ENCODE measurements at regions not wholly inside any gene's neighbourhood (a gene's known extent, or its start where the extent isn't known, plus 50 kb on each side); places are given as distances from the start of the nearest gene placed in this dataset.
A peak's percentile ranks its signal among the peaks of the same experiment; 100 is the strongest.

DNA sequence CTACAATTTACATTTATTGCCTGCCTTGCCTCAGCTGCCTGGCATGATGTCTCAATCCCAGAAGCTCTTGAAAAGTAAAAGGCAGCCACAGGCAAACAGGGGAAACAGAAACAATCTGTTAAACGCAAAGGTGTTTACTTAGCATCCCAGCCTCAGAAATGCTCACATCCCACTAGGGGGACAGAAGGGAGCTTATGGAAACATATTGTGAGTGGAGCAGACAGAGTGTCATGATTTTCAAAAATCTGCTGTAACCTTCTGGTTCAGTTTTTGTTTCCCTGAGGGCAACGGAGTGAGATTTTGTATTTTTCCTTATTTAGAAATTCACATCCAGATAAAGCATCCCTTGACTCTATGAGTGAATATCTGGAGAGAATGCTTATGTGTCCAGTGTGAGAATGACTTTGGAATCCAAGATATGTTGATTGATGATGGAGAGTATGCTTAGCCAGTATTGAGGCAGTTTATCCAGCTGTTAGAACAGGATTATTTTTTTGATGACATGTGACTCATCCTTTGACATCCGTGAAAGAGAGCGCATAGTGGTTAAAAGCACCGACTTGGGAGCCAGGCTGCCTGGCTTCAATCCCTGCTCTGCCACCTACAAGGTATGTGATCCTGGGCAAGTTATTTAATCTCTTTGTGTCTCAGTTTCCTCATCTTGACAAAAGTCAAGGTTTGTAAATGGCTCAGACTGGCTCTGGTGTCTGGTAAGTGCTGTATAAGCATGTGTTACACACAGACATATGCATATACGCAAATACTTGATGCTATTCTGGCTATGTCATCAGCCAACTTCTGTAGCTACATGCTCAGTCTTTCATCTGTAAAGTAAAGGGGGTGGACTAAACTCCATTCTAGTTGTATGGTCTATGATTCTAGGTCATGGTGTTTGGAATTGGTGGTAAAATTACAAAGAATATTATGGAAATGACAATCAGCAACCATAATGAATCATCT is 381.2 kb downstream of the RAPGEF2 start:
- Histone ChIP-seq H3K14ac (ENCODE audit: insufficient read length) (no peak overlapping the region), H3K27me3 (replicated peaks in 1 of 4; ENCODE audit: control insufficient read depth in 3 of 4, extremely low read depth in 1 of 4, insufficient read depth in 3 of 4, low read length in 3 of 4) (no peaks in the 10 kb centered on the region), H4K91ac (replicated peaks; ENCODE audit: insufficient read length, low read length) (no peak overlapping the region), H2BK20ac (ENCODE audit: low read length) (no peak overlapping the region), H3K4me2 (ENCODE audit: insufficient read depth in 1 of 2, low read depth in 2 of 2, low read length in 2 of 2) (no peak overlapping the region), H2BK12ac (ENCODE audit: low read depth, low read length) (0 out of 2 replicates have a peak overlapping the region, but pooled peaks have one; percentile 6), H3K79me1 (ENCODE audit: low read depth, low read length) (no peaks in the 10 kb centered on the region), H4K5ac (ENCODE audit: insufficient read length, low read depth, low read length) (no peak overlapping the region), H2AK5ac (ENCODE audit: low read depth, low read length) (no peak overlapping the region), H2BK15ac (ENCODE audit: low read length) (0 out of 2 replicates have a peak overlapping the region, but pooled peaks have one; percentile 78), H2BK5ac (ENCODE audit: low read depth, low read length) (no peak overlapping the region), H3K18ac (ENCODE audit: extremely low read depth, low read length) (no peak overlapping the region), H3K9me3 (ENCODE audit: insufficient read depth in 2 of 2, low read depth in 1 of 2, low read length in 1 of 2) (no peaks in the 10 kb centered on the region), H3K79me2 (ENCODE audit: control insufficient read depth in 1 of 2, insufficient read depth in 2 of 2, low read length in 2 of 2) (no peaks in the 10 kb centered on the region), H3K23me2 (ENCODE audit: low read depth, low read length) (no peaks in the 10 kb centered on the region; the same call in 1 of the 2 replicates), H3K56ac (replicated peaks; ENCODE audit: insufficient read length, low read depth, low read length) (no peak overlapping the region), H3K4ac (replicated peaks; ENCODE audit: insufficient read length, low read depth, low read length) (no peak overlapping the region), H3K4me3 (ENCODE audit: extremely low read depth in 1 of 4, insufficient read depth in 2 of 4, low read depth in 3 of 4, low read length in 4 of 4) (no peak overlapping the region), H4K8ac (ENCODE audit: extremely low read depth, insufficient read depth, low read length) (no peak overlapping the region), H2AFZ (ENCODE audit: low read length) (no peak overlapping the region), H3K4me1 (replicated peaks in 1 of 4; ENCODE audit: control insufficient read depth in 3 of 4, insufficient read depth in 4 of 4, low read length in 3 of 4) (no peaks in the 10 kb centered on the region), H3K9ac (replicated peaks in 1 of 4; ENCODE audit: extremely low read depth in 1 of 4, low read depth in 3 of 4, low read length in 3 of 4) (no peak overlapping the region), H3K36me3 (ENCODE audit: control insufficient read depth in 2 of 4, insufficient read depth in 4 of 4, low read length in 3 of 4) (no peaks in the 10 kb centered on the region), H4K20me1 (replicated peaks in 1 of 2; ENCODE audit: control insufficient read depth in 1 of 2, insufficient read depth in 2 of 2, low read length in 2 of 2) (no peaks in the 10 kb centered on the region), H3K23ac (ENCODE audit: insufficient read length) (no peak overlapping the region), H2BK120ac (replicated peaks; ENCODE audit: low read depth, low read length) (no peak overlapping the region), H3K27ac (ENCODE audit: low read depth, low read length) (no peak overlapping the region)
- no peak for TF ChIP-seq MAFK (IDR thresholded peaks at IDR 0.05; ENCODE audit: low read depth, low read length)
- ChIA-PET CTCF (ENCODE audit: partially characterized antibody) (interaction anchor here (0.6 to 2.3 kb wide), 6 partner anchors 20 to 1836 kb away, joined by 3 to 8 read pairs (median 4); no protein-coding TSS in a partner anchor), POLR2A (ENCODE audit: partially characterized antibody) (no interaction called here)
- DNase-seq (ENCODE audit: low read depth in 1 of 2, low spot score in 2 of 2) (no peak), FAIRE-seq (no peak)
- WGBS, 2 experiments (ENCODE audit: extremely low coverage in 1 of 2, insufficient coverage in 1 of 2, insufficient read length in 1 of 2, insufficient replicate concordance in 2 of 2, low coverage in 1 of 2, low lambda C conversion rate in 2 of 2, missing lambda C conversion rate in 1 of 2): 88% methylated on average over 6 of the region's 6 CpGs; no CpG with 5 or more reads in 1 of the 2 experiments

Measured in H1 (cell line).